ENCODE measurements at regions not wholly inside any gene's neighbourhood (a gene's known extent, or its start where the extent isn't known, plus 50 kb on each side); places are given as distances from the start of the nearest gene placed in this dataset.

DNA sequence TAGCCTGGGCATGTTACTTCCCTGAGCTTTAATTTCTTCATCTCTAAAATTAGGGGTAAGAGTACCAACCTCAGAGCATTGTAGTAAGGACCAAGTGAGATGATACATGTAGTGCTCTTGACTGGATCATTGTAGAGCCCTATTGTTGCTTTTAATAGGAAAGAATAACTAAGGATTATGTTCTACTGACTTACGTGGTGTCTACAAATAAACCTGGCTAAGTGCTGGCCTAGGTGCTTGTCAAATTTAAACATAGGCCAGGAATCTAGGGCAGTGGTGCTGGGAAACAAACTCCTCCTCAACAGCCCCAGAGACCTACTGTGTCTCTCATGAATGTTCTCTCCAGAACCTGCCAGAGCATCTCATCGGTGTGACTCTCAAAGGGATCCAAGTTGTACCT lies 69.4 kb downstream of the ABCC12 start:
- H3K27ac ChIP-seq (ENCODE audit: low read depth, low read length), result no peak overlapping the region
- peaks cover 0 to 3% (median 0%) of the 10 kb centered on the region in 5 donors for H3K9me3 ChIP-seq (ENCODE audit: control insufficient read depth in 5 of 5, low read length in 5 of 5)
- H3K4me1 ChIP-seq (ENCODE audit: control insufficient read depth in 5 of 5, insufficient read depth in 5 of 5, low read length in 5 of 5), result peaks cover 0 to 8% (median 0%) of the 10 kb centered on the region in 5 donors
- H3K27me3 ChIP-seq (ENCODE audit: control insufficient read depth in 5 of 5, insufficient read depth in 4 of 5, low read length in 5 of 5), result peaks cover 0 to 10% (median 5%) of the 10 kb centered on the region in 5 donors
- H3K9ac ChIP-seq (ENCODE audit: low read length in 5 of 5), result no peak overlapping the region
- no peaks in the 10 kb centered on the region for H3K36me3 ChIP-seq (ENCODE audit: control insufficient read depth in 5 of 5, insufficient read depth in 5 of 5, low read length in 5 of 5)
- no peak overlapping the region for H3K4me3 ChIP-seq (ENCODE audit: low read depth in 1 of 5, low read length in 5 of 5)

GRCh38 chr16:48085729-48086128 lies 70.1 kb downstream of the ABCC12 start:
- Histone ChIP-seq H3K4me1 (ENCODE audit: control insufficient read depth in 5 of 5, insufficient read depth in 5 of 5, low read length in 5 of 5) (peaks cover 0 to 8% (median 0%) of the 10 kb centered on the region in 5 donors), H3K27me3 (ENCODE audit: control insufficient read depth in 5 of 5, insufficient read depth in 4 of 5, low read length in 5 of 5) (peaks cover 0 to 8% (median 3%) of the 10 kb centered on the region in 5 donors), H3K4me3 (ENCODE audit: low read depth in 1 of 5, low read length in 5 of 5) (no peak overlapping the region), H3K9ac (ENCODE audit: low read length in 5 of 5) (no peak overlapping the region), H3K9me3 (ENCODE audit: control insufficient read depth in 5 of 5, low read length in 5 of 5) (peaks cover 0 to 3% (median 0%) of the 10 kb centered on the region in 5 donors), H3K36me3 (ENCODE audit: control insufficient read depth in 5 of 5, insufficient read depth in 5 of 5, low read length in 5 of 5) (no peaks in the 10 kb centered on the region), H3K27ac (ENCODE audit: low read depth, low read length) (no peak overlapping the region)

GRCh38 chr16:48084826-48085225 lies 71.0 kb downstream of the ABCC12 start:
- Histone ChIP-seq H3K27me3 (ENCODE audit: control insufficient read depth in 5 of 5, insufficient read depth in 4 of 5, low read length in 5 of 5) (peaks cover 0 to 9% (median 5%) of the 10 kb centered on the region in 5 donors), H3K4me3 (ENCODE audit: low read depth in 1 of 5, low read length in 5 of 5) (no peak overlapping the region), H3K4me1 (ENCODE audit: control insufficient read depth in 5 of 5, insufficient read depth in 5 of 5, low read length in 5 of 5) (peaks cover 0 to 8% (median 0%) of the 10 kb centered on the region in 5 donors), H3K9me3 (ENCODE audit: control insufficient read depth in 5 of 5, low read length in 5 of 5) (peaks cover 0 to 3% (median 0%) of the 10 kb centered on the region in 5 donors), H3K36me3 (ENCODE audit: control insufficient read depth in 5 of 5, insufficient read depth in 5 of 5, low read length in 5 of 5) (no peaks in the 10 kb centered on the region), H3K27ac (ENCODE audit: low read depth, low read length) (no peak overlapping the region), H3K9ac (ENCODE audit: low read length in 5 of 5) (no peak overlapping the region)

DNA sequence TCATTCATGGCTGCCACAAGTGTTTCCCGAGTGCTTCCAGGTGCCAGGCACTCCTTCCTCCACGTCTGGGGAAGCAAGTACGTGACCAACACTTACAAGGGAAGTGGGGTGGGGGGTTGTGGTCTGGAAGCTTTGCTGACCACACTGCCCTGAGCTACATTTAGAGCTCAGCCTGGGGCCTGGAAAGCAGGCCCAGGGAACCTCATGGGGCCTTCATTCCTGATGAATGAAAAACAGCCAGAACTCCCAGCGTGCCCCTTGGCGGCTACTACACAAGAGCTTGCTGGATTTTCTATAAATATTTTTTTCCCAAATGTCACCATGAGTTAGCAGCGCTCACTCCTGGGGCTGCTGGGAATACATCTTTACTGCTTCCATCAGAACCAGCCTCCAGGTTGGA lies 73.3 kb downstream of the ABCC12 start:
- Histone ChIP-seq H3K9me3 (ENCODE audit: control insufficient read depth in 5 of 5, low read length in 5 of 5) (peaks cover 0 to 3% (median 0%) of the 10 kb centered on the region in 5 donors), H3K27ac (ENCODE audit: low read depth, low read length) (no peak overlapping the region), H3K9ac (ENCODE audit: low read length in 5 of 5) (no peak overlapping the region), H3K4me3 (ENCODE audit: low read depth in 1 of 5, low read length in 5 of 5) (no peak overlapping the region), H3K36me3 (ENCODE audit: control insufficient read depth in 5 of 5, insufficient read depth in 5 of 5, low read length in 5 of 5) (no peaks in the 10 kb centered on the region), H3K27me3 (ENCODE audit: control insufficient read depth in 5 of 5, insufficient read depth in 4 of 5, low read length in 5 of 5) (peaks cover 0 to 9% (median 5%) of the 10 kb centered on the region in 5 donors), H3K4me1 (ENCODE audit: control insufficient read depth in 5 of 5, insufficient read depth in 5 of 5, low read length in 5 of 5) (peaks cover 0 to 8% (median 0%) of the 10 kb centered on the region in 5 donors)

DNA sequence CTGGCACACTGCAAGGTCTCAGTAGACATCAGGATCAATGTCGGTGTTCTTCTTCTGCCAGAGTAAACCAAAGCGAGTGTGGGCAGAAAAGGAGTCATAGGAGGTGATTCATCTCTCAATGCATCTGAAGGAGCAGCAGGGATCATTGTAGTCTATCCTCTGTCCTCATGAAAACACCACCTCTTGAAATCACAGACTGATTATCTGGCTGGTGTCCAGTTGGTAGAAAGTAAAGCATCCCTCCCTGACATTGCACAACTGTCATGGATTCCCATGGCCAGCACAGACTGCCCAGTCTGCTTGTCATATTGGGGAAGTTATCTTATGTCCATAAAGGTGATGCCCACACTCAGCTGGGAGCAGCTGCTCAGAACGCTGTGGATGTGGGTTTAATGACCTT lies 74.1 kb downstream of the ABCC12 start:
- Histone ChIP-seq H3K9me3 (ENCODE audit: control insufficient read depth in 5 of 5, low read length in 5 of 5) (peaks cover 0 to 3% (median 0%) of the 10 kb centered on the region in 5 donors), H3K27ac (ENCODE audit: low read depth, low read length) (no peak overlapping the region), H3K36me3 (ENCODE audit: control insufficient read depth in 5 of 5, insufficient read depth in 5 of 5, low read length in 5 of 5) (no peaks in the 10 kb centered on the region), H3K27me3 (ENCODE audit: control insufficient read depth in 5 of 5, insufficient read depth in 4 of 5, low read length in 5 of 5) (peaks cover 0 to 9% (median 5%) of the 10 kb centered on the region in 5 donors), H3K4me1 (ENCODE audit: control insufficient read depth in 5 of 5, insufficient read depth in 5 of 5, low read length in 5 of 5) (peaks cover 0 to 1% (median 0%) of the 10 kb centered on the region in 5 donors), H3K9ac (ENCODE audit: low read length in 5 of 5) (no peak overlapping the region), H3K4me3 (ENCODE audit: low read depth in 1 of 5, low read length in 5 of 5) (no peak overlapping the region)

DNA sequence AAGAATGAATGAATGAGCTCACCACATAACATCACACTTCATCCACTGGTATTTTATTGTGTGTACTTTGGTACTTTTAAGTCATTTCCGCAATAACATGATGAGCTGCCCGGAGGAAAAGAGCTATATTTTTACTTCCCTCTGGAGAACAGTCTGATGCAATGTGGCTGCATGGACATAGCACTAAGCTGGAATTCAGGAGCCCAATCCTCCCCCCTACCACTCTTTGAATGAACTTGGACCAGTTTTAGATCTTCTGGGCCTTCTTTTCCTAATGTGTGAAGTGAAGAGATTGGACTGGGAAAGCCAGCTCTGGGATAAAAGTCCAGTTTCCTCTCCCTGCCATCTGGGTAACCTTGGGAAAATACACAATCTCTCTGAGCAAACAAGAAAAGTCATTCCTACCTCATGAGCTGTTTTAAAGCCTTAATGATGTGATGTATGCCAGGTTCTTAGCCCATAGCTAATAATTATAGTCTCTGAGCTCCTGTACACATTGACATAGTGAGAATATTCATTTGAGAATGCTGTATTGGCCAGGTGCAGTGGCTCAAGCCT lies 79.3 kb downstream of the ABCC12 start:
- Histone ChIP-seq H3K4me1 (ENCODE audit: control insufficient read depth in 5 of 5, insufficient read depth in 5 of 5, low read length in 5 of 5) (no peaks in the 10 kb centered on the region), H3K27ac (ENCODE audit: low read depth, low read length) (no peak overlapping the region), H3K36me3 (ENCODE audit: control insufficient read depth in 5 of 5, insufficient read depth in 5 of 5, low read length in 5 of 5) (no peaks in the 10 kb centered on the region), H3K27me3 (ENCODE audit: control insufficient read depth in 5 of 5, insufficient read depth in 4 of 5, low read length in 5 of 5) (peaks cover 0 to 7% (median 4%) of the 10 kb centered on the region in 5 donors), H3K9ac (ENCODE audit: low read length in 5 of 5) (no peak overlapping the region), H3K9me3 (ENCODE audit: control insufficient read depth in 5 of 5, low read length in 5 of 5) (no peaks in the 10 kb centered on the region), H3K4me3 (ENCODE audit: low read depth in 1 of 5, low read length in 5 of 5) (no peak overlapping the region)

DNA sequence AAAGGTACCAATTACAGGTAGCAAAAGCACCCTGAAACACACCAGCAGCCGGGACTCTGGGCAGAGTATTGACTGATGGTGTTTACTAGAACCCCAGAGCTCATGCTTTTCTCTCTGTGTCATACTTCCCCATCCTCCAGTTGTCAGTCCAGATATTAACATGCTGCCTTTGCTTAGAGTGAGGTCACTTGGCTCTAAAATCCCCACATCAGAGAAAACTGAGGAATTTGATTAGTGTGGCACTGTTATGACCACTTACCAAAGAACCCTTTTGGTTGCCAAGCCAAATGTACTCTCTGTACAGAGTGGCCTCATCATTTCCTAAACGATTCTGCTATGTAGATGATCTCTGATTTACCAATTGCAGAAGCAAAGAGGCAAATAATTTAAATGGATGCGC lies 80.4 kb downstream of the ABCC12 start:
- no peaks in the 10 kb centered on the region for H3K36me3 ChIP-seq (ENCODE audit: control insufficient read depth in 5 of 5, insufficient read depth in 5 of 5, low read length in 5 of 5)
- H3K9me3 ChIP-seq (ENCODE audit: control insufficient read depth in 5 of 5, low read length in 5 of 5), result no peaks in the 10 kb centered on the region

GRCh38 chr16:48067388-48067787 lies 88.4 kb downstream of the ABCC12 start:
- Histone ChIP-seq H3K27ac (ENCODE audit: low read depth, low read length) (no peak overlapping the region), H3K27me3 (ENCODE audit: control insufficient read depth in 5 of 5, insufficient read depth in 4 of 5, low read length in 5 of 5) (peaks cover 0 to 5% (median 3%) of the 10 kb centered on the region in 5 donors), H3K4me1 (ENCODE audit: control insufficient read depth in 5 of 5, insufficient read depth in 5 of 5, low read length in 5 of 5) (peaks cover 0 to 2% (median 0%) of the 10 kb centered on the region in 5 donors), H3K9ac (ENCODE audit: low read length in 5 of 5) (no peak overlapping the region), H3K9me3 (ENCODE audit: control insufficient read depth in 5 of 5, low read length in 5 of 5) (no peaks in the 10 kb centered on the region), H3K4me3 (ENCODE audit: low read depth in 1 of 5, low read length in 5 of 5) (no peak overlapping the region), H3K36me3 (ENCODE audit: control insufficient read depth in 5 of 5, insufficient read depth in 5 of 5, low read length in 5 of 5) (no peaks in the 10 kb centered on the region)

More for the DNA sequence above, 80.4 kb downstream of the ABCC12 start:
- H3K4me3 ChIP-seq (ENCODE audit: low read depth in 1 of 5, low read length in 5 of 5), result no peak overlapping the region
- H3K27me3 ChIP-seq (ENCODE audit: control insufficient read depth in 5 of 5, insufficient read depth in 4 of 5, low read length in 5 of 5), result peaks cover 0 to 10% (median 3%) of the 10 kb centered on the region in 5 donors
- no peak overlapping the region for H3K9ac ChIP-seq (ENCODE audit: low read length in 5 of 5)
- no peaks in the 10 kb centered on the region for H3K4me1 ChIP-seq (ENCODE audit: control insufficient read depth in 5 of 5, insufficient read depth in 5 of 5, low read length in 5 of 5)
- no peak overlapping the region for H3K27ac ChIP-seq (ENCODE audit: low read depth, low read length)

GRCh38 chr16:48064971-48065370 lies 90.8 kb downstream of the ABCC12 start:
- Histone ChIP-seq H3K9ac (ENCODE audit: low read length in 5 of 5) (no peak overlapping the region), H3K4me3 (ENCODE audit: low read depth in 1 of 5, low read length in 5 of 5) (no peak overlapping the region), H3K9me3 (ENCODE audit: control insufficient read depth in 5 of 5, low read length in 5 of 5) (no peaks in the 10 kb centered on the region), H3K36me3 (ENCODE audit: control insufficient read depth in 5 of 5, insufficient read depth in 5 of 5, low read length in 5 of 5) (no peaks in the 10 kb centered on the region), H3K27ac (ENCODE audit: low read depth, low read length) (no peak overlapping the region), H3K4me1 (ENCODE audit: control insufficient read depth in 5 of 5, insufficient read depth in 5 of 5, low read length in 5 of 5) (peaks cover 0 to 2% (median 0%) of the 10 kb centered on the region in 5 donors), H3K27me3 (ENCODE audit: control insufficient read depth in 5 of 5, insufficient read depth in 4 of 5, low read length in 5 of 5) (no peaks in the 10 kb centered on the region)

GRCh38 chr16:48062681-48063080 lies 93.1 kb downstream of the ABCC12 start:
- peaks cover 0 to 2% (median 0%) of the 10 kb centered on the region in 5 donors for H3K4me1 ChIP-seq (ENCODE audit: control insufficient read depth in 5 of 5, insufficient read depth in 5 of 5, low read length in 5 of 5)
- no peak overlapping the region for H3K27ac ChIP-seq (ENCODE audit: low read depth, low read length)
- no peak overlapping the region for H3K4me3 ChIP-seq (ENCODE audit: low read depth in 1 of 5, low read length in 5 of 5)
- no peaks in the 10 kb centered on the region for H3K9me3 ChIP-seq (ENCODE audit: control insufficient read depth in 5 of 5, low read length in 5 of 5)
- H3K36me3 ChIP-seq (ENCODE audit: control insufficient read depth in 5 of 5, insufficient read depth in 5 of 5, low read length in 5 of 5), result no peaks in the 10 kb centered on the region
- no peaks in the 10 kb centered on the region for H3K27me3 ChIP-seq (ENCODE audit: control insufficient read depth in 5 of 5, insufficient read depth in 4 of 5, low read length in 5 of 5)
- H3K9ac ChIP-seq (ENCODE audit: low read length in 5 of 5), result no peak overlapping the region

Data from subcutaneous abdominal adipose tissue (tissue), 5 donors.